ENCODE measurements at regions not wholly inside any gene's neighbourhood (a gene's known extent, or its start where the extent isn't known, plus 50 kb on each side); places are given as distances from the start of the nearest gene placed in this dataset.

- TF ChIP-seq YY1 (IDR thresholded peaks at IDR 0.05; ENCODE audit: insufficient read depth, insufficient read length) (no peak), ZNF274 (IDR thresholded peaks at IDR 0.05; ENCODE audit: low read depth, low read length) (no peak)
These were observed 1115.8 kb upstream of the ATXN7L3B start for GRCh38 chr12:73421832-73422231.
